GM19043 (cell line): ENCODE measurements at regions not wholly inside any gene's neighbourhood (a gene's known extent, or its start where the extent isn't known, plus 50 kb on each side); places are given as distances from the start of the nearest gene placed in this dataset.

Experiments
- ATAC-seq: cut with Tn5 transposase; IDR thresholded peaks from one replicate; pipeline ENCODE4 v1.9.1; 2021; ENCODE audit warnings: low read depth; ENCODE audit not compliant: unreplicated experiment

GRCh38 chr18:75574187-75574586 lies 146.7 kb upstream of the SMIM21 start:
- no peak for ATAC-seq

GRCh38 chr18:75563150-75563549 lies 135.6 kb upstream of the SMIM21 start:
- ATAC-seq = no peak

GRCh38 chr18:75562216-75562615 lies 134.7 kb upstream of the SMIM21 start:
- no peak for ATAC-seq

GRCh38 chr18:75558790-75559189 lies 131.3 kb upstream of the SMIM21 start:
- ATAC-seq = no peak

GRCh38 chr18:75556841-75557240 lies 129.3 kb upstream of the SMIM21 start:
- no peak for ATAC-seq

GRCh38 chr18:75554644-75555185 lies 127.2 kb upstream of the SMIM21 start:
- no peak for ATAC-seq

GRCh38 chr18:75554176-75554575 lies 126.7 kb upstream of the SMIM21 start:
- ATAC-seq = no peak

- ATAC-seq = no peak
Observed at GRCh38 chr18:75553021-75553420, 125.5 kb upstream of the SMIM21 start.

- no peak for ATAC-seq
Observed at GRCh38 chr18:75551071-75551470, 123.6 kb upstream of the SMIM21 start.

GRCh38 chr18:75548353-75548905 lies 120.9 kb upstream of the SMIM21 start:
- ATAC-seq = no peak

GRCh38 chr18:75546964-75547363 lies 119.5 kb upstream of the SMIM21 start:
- ATAC-seq = no peak

GRCh38 chr18:75545189-75545588 lies 117.7 kb upstream of the SMIM21 start:
- ATAC-seq = no peak

- ATAC-seq = no peak
Observed at GRCh38 chr18:75544496-75544895, 117.0 kb upstream of the SMIM21 start.

GRCh38 chr18:75544051-75544481 lies 116.6 kb upstream of the SMIM21 start:
- ATAC-seq = no peak

GRCh38 chr18:75538727-75539126 lies 111.2 kb upstream of the SMIM21 start:
- ATAC-seq = no peak

GRCh38 chr18:75533950-75534349 lies 106.4 kb upstream of the SMIM21 start:
- ATAC-seq = no peak

- ATAC-seq = no peak
Observed at GRCh38 chr18:75533209-75533608, 105.7 kb upstream of the SMIM21 start.

- no peak for ATAC-seq
Observed at GRCh38 chr18:75531851-75532459, 104.5 kb upstream of the SMIM21 start.

GRCh38 chr18:75531212-75531850 lies 103.8 kb upstream of the SMIM21 start:
- ATAC-seq = no peak

- ATAC-seq = no peak
Observed at GRCh38 chr18:75530566-75531211, 103.2 kb upstream of the SMIM21 start.

GRCh38 chr18:75530118-75530517 lies 102.6 kb upstream of the SMIM21 start:
- no peak for ATAC-seq
